Body of pancreas (tissue), 4 donors: ENCODE measurements at regions not wholly inside any gene's neighbourhood (a gene's known extent, or its start where the extent isn't known, plus 50 kb on each side); places are given as distances from the start of the nearest gene placed in this dataset.

Experiments used
- POLR2A ChIP-seq, 3 donors: fragments of 450-650 bp; IDR thresholded peaks; one replicate each; pipeline ENCODE4 v1.6.1; 2016; ENCODE audit warnings: antibody characterized with exemption in 3 of 3, mild to moderate bottlenecking in 2 of 3
- TF ChIP-seq, protein P1 (sequence below), 7 experiments: fragments of 450-650 bp in 4 of 7; fragments of 200-600 bp in 3 of 7; sonication (generic) in 3 of 7; IDR thresholded peaks; one replicate each; pipeline ENCODE4 v1.5.1; 2016 to 2019; ENCODE audit warnings: antibody characterized with exemption in 7 of 7

- TF ChIP-seq, protein P1, sequence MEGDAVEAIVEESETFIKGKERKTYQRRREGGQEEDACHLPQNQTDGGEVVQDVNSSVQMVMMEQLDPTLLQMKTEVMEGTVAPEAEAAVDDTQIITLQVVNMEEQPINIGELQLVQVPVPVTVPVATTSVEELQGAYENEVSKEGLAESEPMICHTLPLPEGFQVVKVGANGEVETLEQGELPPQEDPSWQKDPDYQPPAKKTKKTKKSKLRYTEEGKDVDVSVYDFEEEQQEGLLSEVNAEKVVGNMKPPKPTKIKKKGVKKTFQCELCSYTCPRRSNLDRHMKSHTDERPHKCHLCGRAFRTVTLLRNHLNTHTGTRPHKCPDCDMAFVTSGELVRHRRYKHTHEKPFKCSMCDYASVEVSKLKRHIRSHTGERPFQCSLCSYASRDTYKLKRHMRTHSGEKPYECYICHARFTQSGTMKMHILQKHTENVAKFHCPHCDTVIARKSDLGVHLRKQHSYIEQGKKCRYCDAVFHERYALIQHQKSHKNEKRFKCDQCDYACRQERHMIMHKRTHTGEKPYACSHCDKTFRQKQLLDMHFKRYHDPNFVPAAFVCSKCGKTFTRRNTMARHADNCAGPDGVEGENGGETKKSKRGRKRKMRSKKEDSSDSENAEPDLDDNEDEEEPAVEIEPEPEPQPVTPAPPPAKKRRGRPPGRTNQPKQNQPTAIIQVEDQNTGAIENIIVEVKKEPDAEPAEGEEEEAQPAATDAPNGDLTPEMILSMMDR (IDR thresholded peaks at IDR 0.05): no peak
- TF ChIP-seq POLR2A (IDR thresholded peaks at IDR 0.05): no peak
These were observed 1090.2 kb upstream of the ACVR2A start for GRCh38 chr2:146754606-146755005.
